Adrenal gland (tissue), 5 donors: ENCODE measurements at regions not wholly inside any gene's neighbourhood (a gene's known extent, or its start where the extent isn't known, plus 50 kb on each side); places are given as distances from the start of the nearest gene placed in this dataset.

Experiments used
- POLR2A ChIP-seq, 2 donors: fragments of 450-650 bp; IDR thresholded peaks; one replicate each; pipeline ENCODE4 v1.6.1; 2017; ENCODE audit warnings: antibody characterized with exemption in 2 of 2, mild to moderate bottlenecking in 2 of 2, moderate library complexity in 1 of 2
- TF ChIP-seq, protein P1 (sequence below), 6 experiments: fragments of 450-650 bp in 4 of 6; fragments of 200-600 bp in 2 of 6; sonication (generic) in 1 of 6; IDR thresholded peaks; 1 replicate in 5 of 6; 2 replicates in 1 of 6; pipeline versions ENCODE4 v1.5.1 to v1.8.0; 2016 to 2021; ENCODE audit warnings: antibody characterized with exemption in 6 of 6, mild to moderate bottlenecking in 2 of 6, moderate library complexity in 1 of 6
- donor health status: DM: no; HTN: no; CAD: no.

DNA sequence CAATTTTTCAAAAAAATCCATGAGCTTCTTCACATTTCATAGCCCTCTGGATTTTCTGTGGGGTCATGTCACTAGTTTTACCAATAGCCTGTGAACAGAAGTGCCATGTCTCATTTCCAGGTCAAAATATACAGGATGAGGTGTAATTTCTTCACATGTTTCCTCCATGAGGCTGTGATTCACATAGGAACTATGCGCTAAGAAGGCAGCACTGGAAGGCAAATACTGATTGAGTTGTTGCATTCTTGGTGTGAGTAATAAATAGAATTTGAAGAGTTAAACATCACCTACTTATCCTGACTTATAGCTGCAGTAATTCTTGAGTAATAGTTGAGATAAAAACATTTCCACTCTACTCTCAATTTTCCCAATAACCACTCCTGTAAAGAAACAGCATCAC, 442.3 kb downstream of the HAO1 start:
- TF ChIP-seq, protein P1, sequence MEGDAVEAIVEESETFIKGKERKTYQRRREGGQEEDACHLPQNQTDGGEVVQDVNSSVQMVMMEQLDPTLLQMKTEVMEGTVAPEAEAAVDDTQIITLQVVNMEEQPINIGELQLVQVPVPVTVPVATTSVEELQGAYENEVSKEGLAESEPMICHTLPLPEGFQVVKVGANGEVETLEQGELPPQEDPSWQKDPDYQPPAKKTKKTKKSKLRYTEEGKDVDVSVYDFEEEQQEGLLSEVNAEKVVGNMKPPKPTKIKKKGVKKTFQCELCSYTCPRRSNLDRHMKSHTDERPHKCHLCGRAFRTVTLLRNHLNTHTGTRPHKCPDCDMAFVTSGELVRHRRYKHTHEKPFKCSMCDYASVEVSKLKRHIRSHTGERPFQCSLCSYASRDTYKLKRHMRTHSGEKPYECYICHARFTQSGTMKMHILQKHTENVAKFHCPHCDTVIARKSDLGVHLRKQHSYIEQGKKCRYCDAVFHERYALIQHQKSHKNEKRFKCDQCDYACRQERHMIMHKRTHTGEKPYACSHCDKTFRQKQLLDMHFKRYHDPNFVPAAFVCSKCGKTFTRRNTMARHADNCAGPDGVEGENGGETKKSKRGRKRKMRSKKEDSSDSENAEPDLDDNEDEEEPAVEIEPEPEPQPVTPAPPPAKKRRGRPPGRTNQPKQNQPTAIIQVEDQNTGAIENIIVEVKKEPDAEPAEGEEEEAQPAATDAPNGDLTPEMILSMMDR (IDR thresholded peaks at IDR 0.05), result no peak
- no peak for TF ChIP-seq POLR2A (IDR thresholded peaks at IDR 0.05)
